GM12875 (cell line): ENCODE measurements at regions not wholly inside any gene's neighbourhood (a gene's known extent, or its start where the extent isn't known, plus 50 kb on each side); places are given as distances from the start of the nearest gene placed in this dataset.

ENCODE experiments used
- H3K4me3 ChIP-seq: one replicate; pipeline ENCODE4 v1.5.1; 2011; ENCODE audit warnings: low read depth, low read length, control low read depth
- CTCF ChIP-seq: IDR thresholded peaks from 2 replicates; pipeline ENCODE4 v1.5.1; 2011; ENCODE audit warnings: low read depth, mild to moderate bottlenecking, control low read depth, inconsistent platforms, low read length, moderate library complexity, borderline replicate concordance; ENCODE audit not compliant: insufficient read depth

GRCh38 chr7:98536803-98537202 is 80.3 kb upstream of the NPTX2 start:
- TF ChIP-seq CTCF, result no peak
- H3K4me3 ChIP-seq, result no peak overlapping the region

- no peak for TF ChIP-seq CTCF
- no peak overlapping the region for H3K4me3 ChIP-seq
Measured at GRCh38 chr7:98534493-98534892, 82.6 kb upstream of the NPTX2 start.

GRCh38 chr7:98531717-98532116 is 85.4 kb upstream of the NPTX2 start:
- H3K4me3 ChIP-seq, result no peak overlapping the region
- peak; percentile 42; the same call in 1 of the 2 replicates for TF ChIP-seq CTCF

- no peak for TF ChIP-seq CTCF
- no peak overlapping the region for H3K4me3 ChIP-seq
Measured at GRCh38 chr7:98528079-98528478, 89.0 kb upstream of the NPTX2 start.

GRCh38 chr7:98526059-98526458 is 91.0 kb upstream of the NPTX2 start:
- no peak for TF ChIP-seq CTCF
- H3K4me3 ChIP-seq, result no peak overlapping the region

- TF ChIP-seq CTCF, result no peak
- H3K4me3 ChIP-seq, result no peak overlapping the region
Measured at GRCh38 chr7:98521089-98521692, 95.9 kb upstream of the NPTX2 start.

GRCh38 chr7:98520356-98520951 is 96.6 kb upstream of the NPTX2 start:
- no peak for TF ChIP-seq CTCF
- H3K4me3 ChIP-seq, result no peak overlapping the region
